Medulla oblongata (tissue), 1 donor: ENCODE measurements at regions not wholly inside any gene's neighbourhood (a gene's known extent, or its start where the extent isn't known, plus 50 kb on each side); places are given as distances from the start of the nearest gene placed in this dataset.
"Not testable (repeated sequence)": the region's sequence is repeated elsewhere in the genome, so short reads cannot be mapped to it uniquely, and the experiment has no call there.

ENCODE experiments used
- DNase-seq: peaks from one replicate; pipeline ENCODE4 v3.0.0-alpha.2; 2015; ENCODE audit errors: extremely low spot score

DNA sequence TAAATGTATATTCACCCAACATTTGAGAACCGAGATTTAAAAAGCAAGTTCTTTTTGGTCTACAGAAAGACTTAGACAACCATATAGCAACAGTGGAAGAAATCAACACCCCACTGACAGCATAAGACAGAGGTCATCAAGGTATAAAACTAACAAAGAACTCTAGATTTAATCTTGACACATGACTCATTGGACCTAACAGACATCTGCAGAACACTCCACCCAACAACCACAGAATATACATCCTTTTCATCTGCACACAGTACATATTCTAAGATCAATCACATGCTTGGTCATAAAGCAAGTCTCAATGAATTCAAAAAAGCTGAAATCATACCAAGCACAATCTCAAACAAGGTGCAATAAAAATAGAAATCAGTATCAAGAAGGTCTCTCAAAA is 65.8 kb downstream of the SPIN4 start:
- DNase-seq = no peak

DNA sequence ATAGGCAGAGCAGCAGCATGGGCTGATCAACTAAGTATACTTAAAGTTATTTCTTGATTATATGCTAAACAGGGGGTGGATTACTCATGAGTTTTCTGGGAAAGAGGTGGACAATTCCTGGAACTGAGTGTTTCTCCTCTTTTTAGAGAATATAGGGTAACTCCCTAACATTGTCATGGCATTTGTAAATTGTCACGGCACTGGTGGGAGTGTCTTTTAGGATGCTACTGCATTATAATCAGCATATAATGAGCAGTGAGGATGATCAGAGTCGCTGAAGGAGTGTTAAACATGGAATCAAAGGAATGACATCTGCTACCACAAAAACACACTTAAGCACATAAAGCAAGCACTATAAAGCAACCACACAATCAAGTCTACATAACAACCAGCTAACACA is 66.5 kb downstream of the SPIN4 start:
- DNase-seq = no peak

DNA sequence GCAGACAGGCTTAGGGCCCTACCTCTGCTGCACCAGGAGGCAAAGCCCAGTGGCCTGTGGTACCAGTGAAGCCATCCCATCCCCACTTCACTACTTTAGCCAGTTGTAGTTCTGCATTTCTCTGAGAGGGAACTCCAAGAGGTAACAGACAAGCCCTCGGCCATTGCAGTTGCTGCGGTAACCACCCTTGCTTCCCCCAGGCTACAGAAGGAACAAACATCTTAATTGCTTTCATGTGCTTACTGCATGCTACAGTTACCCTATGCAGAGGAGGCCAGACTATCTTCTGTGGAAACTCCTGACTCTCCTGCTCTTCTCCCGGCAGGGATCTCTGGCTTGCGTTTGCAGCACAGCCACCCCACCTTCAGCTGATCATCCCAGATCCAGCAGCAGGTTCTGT is 67.8 kb downstream of the SPIN4 start:
- no peak for DNase-seq

DNA sequence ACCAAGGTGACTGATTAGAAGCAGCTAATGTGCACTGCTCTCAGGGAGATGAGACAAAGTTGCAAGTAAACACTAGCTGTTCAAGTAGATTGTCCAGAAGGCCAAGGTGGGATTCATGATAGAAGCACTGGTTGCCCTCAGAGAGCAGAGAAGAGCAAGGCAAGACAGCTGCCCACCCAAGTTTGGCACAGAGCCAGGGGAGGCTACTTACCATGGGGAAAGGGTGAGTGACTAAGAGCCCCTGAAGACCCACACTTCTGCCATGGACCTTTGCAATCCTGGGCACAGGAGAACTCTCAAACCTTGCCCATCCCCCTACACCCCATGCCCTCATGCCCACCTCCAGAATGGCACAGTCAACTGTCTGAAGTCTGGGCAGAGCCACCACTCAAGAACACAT is 68.3 kb downstream of the SPIN4 start:
- DNase-seq = no peak

DNA sequence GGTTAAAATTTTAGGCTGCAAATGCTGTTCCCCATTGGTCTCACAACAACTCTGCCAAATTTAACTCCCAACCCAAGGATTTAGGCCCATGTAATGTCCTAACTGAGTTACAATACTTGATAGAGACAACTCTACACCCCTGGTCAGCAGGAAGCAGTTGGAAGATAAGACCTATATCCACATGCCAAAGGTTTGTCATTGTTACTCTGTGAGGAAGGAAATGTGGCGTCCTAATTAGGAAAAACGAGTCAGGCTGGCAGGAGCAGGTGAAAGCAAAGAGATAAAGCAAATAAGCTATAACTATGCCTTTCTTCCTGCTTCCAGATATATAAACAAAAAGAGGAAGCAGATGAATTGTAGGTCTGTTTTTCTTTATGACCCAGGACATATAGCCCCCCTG is 69.1 kb downstream of the SPIN4 start:
- no peak for DNase-seq

DNA sequence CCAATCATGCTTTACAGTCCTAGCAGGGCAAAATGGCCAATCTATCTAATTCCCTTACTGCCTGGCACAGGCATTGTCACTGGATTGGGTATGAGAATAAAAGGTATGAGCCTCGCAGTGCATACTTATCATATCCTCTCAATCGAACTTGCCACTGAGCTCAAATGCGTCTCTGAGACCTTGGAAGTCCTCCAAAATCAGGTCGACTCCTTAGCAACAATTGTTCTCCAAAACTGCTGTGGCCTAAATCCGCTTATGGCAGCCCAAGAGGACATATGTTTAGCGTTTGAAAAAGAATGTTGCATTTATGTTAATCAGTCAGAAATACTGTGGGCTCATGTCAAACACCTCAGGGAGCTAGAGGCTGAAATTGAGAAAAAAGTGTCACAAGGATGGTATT is 69.7 kb downstream of the SPIN4 start:
- DNase-seq = no peak

DNA sequence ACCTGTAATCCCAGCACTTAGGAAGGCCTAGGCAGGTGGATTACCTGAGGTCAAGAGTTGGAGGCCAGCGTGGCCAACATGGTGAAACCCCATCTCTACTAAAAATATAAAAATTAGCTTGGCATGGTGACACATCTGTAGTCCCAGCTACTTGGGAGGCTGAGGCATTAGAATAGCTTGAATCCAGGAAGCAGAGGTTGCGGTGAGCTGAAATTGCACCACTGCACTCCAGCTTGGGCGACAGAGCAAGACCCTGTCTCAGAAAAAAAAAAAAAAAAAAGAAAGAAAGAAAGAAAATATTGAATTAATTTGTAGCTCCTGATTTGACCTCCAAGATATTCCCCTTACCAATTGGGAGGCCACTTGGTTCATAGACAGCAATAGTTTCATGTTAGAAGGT is 73.7 kb downstream of the SPIN4 start:
- DNase-seq = not testable (repeated sequence)

DNA sequence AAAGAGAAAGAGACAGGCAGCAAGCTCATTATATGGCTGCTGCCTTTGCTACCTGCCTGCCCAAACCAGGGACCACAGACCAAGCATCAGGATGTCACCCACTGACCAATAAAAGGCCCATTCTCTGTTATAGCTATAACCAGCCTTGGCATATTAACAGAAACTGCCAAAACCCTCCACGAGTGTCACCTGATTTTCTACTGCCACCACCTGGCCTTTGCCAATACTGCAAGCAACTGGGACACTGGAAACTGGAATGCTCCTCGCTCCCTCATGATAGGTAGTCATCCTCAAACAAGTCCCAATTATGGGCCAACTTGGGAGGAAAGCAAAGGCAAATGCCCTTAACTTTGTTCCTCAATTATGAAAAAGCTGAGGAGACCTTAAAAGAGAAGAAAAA is 76.0 kb downstream of the SPIN4 start:
- DNase-seq = peak; percentile 32

DNA sequence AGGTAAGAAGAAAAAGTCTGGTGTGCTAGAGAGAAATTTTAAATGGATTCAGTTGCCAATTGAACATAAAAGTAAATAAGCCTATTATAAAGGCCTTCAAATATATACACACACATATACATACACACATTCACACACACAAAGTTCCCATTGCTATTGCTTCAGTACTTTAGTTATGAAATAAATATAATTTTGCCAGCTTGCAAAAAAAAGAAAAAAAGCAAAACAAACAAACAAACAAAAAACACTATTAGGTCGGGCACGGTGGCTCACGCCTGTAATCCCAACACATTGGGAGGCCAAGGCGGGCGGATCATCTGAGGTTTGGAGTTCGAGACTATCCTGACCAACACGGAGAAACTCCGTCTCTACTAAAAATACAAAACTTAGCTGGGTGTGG is 80.3 kb downstream of the SPIN4 start:
- no peak for DNase-seq

DNA sequence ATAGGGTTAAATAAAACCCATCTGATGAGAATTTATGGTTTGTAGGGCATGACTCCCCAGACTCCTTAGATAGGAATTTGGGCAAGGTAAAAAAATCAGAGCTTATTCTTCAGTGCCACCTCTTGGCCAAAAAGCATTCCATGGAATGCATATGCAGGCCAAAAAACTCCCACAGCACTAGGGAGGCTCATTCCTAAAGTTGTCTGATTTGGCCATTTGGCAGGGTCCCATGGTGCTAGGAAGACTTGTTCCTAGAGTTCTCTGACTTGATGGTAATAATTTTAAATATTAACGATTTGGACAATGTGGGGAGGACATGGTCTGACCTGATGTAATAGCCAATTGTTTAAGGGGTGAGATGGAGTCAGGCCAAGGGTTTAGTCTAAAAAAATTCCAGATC is 93.0 kb downstream of the SPIN4 start:
- no peak for DNase-seq

DNA sequence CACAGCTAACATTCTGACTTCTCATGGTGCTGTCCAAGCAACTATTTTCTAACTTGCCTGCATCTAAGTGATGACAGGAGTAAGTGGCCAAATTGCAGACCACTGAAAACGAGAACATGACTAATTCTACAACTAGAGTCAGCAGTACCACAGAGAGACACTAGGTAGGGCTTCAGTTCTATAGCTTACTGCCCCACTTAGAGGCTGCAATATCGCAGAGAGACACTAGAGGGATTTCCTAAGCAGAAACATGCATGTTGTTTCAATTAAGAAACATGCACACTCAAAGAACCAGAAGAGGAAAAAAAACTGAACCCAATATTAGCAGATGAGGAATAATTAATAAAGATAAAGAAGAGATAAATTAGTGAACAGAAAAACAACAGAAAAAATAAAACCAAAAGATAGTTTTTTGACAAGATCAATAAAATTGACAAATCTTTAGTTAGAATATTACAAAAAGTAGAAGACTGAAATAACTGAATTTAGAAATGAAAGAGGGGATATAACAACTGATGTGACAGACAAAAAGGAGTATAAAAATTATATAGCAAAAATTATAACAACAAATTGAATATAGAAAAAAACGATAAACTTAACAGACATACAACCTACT is 100.8 kb downstream of the SPIN4 start:
- DNase-seq = peak; percentile 74

DNA sequence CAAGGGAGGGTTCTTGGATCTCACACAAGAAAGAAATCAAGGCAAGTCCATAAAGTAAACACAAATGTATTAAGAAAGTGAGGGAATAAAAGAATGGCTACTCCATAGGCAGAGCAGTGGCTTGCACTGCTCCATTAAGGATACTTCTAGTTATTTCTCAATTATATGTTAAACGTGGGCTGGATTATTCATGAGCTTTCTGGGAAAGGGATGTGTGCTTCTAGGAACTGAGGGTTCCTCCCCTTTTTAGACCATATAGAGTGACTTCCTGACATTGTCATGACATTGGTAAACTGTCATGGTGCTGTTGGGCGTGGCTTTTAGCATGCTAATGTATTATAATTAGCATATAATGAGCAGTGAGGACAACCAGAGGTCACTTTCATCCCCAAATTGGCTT is 108.4 kb downstream of the SPIN4 start:
- DNase-seq = not testable (repeated sequence)

DNA sequence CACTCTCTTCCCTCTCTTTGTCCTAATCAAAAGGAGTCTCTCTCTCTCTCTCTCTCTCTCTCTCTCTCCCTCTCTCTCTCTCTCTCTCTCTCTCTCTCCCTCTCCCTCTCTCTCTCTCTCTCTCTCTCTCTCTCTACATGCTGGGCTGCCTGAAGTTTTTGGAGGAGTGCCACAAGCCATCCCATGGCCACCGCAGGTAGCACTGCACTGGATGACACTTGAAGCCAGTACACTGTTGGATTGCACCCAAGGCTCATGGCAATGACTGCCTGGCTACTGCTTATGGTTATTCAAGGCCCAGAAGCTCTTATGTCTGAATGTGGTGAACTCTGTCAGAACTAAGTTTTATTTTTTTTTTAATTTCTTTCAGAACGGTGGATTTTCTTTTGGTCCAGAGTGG is 115.2 kb downstream of the SPIN4 start:
- DNase-seq = not testable (repeated sequence)

DNA sequence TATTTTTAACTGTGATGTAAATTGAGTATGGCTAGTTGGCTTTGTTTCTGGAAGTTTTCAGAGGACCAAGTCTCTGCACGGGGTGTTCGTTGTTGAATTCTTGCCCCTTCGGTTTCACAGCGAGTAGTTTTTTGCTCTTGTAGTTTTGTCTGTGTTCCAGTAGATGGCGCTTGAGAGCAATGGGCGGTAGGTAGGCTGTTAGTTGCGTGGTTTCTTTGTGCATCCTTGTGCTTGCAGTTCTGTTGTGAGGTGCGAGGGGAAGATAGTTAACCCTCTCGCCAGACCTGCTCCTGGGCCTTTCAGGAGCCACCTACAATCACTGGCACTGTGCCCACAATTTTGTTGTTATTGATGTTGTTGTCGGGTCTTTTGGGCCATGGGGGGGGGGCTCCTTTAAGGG is 118.1 kb downstream of the SPIN4 start:
- DNase-seq = not testable (repeated sequence)

DNA sequence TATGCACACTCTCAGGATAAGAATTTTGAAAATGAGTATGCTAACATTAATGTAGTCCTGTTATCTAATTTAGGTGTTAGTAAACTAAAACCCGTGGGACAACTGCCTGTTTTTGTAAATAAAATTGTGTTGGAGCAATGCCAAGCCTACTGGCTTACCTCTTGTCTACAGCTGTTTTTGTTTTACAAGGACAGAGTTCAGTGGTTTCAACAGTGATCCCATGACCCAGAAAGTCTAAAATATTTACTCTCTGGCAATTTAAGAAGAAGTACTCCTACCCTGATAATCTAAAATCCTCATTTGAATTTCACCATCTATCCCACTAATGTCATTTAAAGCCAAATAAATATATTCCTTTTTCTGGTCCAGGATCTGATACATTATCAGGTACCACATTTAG is 132.9 kb downstream of the SPIN4 start:
- DNase-seq = not testable (repeated sequence)

DNA sequence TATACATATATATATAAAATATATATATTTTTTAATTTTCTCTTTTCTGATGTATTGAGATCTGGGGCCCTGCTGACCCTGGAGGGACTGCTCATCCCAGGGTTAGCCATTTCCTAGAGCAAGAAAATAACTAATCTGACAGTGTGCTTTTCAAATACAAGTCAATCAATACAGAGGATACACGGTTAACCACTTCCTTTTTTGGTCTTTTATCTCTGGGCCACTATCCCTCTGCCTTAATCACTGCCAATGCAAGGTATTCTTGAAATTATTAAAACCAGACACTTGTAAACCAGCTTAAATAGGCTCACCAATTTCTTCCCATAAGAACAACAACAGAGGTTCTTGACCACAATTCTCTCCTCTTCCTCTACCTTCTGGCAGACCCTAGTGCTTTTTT is 133.6 kb downstream of the SPIN4 start:
- not testable (repeated sequence) for DNase-seq

DNA sequence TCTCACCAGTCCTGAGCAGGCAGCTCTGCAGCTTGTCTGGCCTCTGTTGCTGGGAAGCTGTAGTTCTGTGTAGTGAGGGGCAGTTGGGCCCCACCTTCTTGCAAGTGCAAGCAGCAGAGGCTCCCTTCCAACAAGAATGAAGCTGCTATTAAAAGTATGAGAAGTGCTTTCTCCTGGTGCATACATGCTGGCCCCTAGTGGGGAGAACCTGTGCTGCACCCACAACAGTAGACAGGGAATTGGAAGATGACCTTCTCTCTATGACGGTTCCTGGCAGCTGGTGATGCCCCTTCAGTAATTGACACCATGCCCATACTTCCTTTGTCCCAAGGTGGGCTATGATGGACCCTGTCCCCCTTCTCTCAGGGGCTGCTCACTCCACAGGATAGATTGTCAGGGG is 141.5 kb downstream of the SPIN4 start:
- DNase-seq = not testable (repeated sequence)

DNA sequence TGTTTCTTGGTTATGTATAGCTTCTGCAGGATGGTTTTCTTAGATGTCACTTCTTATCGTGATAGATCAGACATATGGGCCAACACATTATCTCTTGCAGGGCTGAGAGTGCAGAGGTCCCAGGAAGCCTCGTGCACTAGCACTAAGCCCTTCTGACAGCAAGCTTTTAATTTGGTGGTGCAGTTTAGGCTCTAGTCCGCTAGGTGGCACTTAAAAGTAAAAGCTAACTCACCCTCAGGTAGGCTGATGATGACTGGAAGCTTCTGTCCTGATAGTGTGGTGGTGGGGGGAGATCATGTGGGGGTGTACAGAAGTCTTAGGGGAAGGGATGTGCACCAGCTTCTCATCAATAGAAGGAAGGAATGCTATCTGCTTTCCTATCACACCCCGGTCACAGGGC is 142.0 kb downstream of the SPIN4 start:
- DNase-seq = not testable (repeated sequence)

DNA sequence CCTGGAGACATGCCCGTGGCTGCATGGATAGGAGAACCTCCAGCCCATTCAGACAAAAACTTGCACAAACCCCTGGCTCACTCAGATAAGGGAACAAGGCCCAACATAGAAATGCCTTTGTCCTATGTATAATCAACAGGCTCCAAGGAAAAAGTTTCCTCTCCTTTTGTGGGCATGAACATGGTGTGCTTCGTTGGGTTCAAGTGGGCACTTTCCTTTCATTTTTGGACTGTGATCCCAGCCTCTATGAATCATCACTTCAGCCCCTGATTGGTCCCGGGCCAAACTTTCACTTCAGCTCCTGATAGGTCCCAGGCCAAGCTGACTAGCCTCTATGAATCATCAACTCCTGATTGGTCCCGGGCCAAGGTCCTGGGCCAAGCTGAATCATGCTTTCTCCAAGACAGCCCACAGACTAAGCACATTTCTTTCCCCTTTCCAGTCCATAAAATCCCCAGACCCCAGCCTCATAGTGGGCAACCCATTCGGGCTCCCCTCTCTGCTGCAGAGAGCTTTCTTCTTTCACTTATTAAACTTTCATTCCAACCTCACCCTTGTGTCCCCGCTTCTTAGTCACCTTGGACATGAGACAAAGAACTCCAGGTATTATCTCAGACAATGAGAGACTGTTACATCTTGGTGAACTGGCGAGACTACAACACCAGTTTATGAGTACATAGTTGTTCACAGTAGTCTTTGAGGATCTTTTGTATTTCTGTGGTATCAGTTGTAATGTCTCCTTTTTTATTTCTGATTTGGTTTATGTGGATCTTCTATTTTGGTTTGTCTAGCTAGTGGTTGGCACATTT is 146.7 kb downstream of the SPIN4 start:
- DNase-seq = not testable (repeated sequence)

DNA sequence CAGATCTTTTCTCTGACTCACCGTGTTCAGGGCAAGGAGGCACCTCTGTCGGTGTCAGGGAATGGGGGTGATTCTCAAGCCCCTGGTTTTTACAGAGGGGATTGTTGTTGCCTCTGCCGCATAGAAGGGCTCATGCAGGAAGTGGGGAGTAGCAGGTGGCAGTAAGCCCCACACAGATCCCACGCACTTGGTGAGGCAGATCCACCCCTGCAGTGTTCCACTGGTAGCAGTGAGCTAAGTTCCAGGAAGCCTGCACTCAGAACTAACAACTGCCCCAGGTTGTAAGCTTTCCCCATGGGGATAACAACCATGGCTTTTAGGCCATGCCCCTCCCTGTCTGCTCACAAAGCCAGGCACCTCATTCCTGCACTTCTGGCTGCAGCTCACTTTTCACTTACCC is 149.1 kb downstream of the SPIN4 start:
- not testable (repeated sequence) for DNase-seq

DNA sequence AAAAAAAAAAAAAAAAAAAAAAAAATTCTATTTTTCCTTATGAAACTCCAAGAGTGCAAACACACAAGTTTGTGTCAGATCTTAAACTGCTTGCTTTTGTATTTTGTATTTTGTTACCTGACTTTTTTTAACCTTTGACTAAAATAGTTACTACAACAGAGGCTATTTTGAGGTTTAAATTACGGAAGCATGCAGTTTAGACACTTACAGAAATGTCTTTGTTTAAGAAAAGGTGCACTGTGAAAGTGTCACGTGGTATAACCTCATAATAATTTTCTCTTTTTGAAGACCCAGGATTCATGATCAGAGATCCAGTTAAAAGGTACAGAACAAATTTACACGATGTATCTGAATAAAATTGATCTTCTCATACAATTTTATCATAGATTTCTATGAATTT is 152.4 kb downstream of the SPIN4 start:
- DNase-seq = not testable (repeated sequence)

DNA sequence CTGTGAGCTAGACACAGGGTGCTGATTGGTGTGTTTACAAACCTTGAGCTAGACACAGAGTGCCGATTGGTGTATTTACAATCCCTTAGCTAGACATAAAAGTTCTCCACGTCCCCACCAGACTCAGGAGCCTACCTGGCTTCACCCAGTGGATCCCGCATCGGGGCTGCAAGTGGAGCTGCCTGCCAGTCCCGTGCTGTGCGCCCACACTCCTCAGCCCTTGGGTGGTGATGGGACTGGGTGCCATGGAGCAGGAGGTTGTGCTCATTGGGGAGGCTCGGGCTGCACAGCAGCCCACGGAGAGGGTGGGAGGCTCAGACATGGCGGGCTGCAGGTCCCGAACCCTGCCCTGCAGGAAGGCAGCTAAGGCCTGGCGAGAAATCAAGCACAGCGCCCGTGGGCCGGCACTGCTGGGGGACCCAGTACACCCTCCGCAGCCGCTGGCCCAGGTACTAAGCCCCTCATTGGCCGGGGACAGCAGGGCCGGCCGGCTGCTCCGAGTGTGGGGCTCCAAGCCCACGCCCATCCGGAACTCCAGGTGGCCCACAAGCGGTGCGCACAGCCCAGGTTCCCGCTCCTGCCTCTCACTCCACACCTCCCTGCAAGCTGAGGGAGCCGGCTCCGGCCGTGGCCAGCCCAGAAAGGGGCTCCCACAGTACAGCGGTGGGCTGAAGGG is 158.6 kb downstream of the SPIN4 start:
- DNase-seq = not testable (repeated sequence)

DNA sequence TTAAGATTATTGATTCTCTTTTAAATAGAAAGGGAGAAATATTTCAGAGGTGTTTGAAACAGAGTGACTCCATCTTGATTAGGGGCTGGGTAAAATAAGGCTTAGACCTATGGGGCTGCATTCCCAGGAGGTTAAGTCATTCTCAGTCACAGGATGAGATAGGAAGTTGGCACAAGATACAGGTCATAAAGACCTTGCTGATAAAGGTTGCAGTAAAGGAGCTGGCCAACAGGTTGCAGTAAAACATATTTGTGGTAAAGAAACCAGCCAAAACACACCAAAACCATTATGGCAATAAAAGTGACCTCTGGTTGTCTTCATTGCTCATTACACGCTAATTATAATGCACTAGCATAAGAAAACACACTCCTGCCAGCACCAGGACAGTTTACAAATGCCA is 165.0 kb downstream of the SPIN4 start:
- DNase-seq = no peak
